HG03432 (cell line): ENCODE measurements at regions not wholly inside any gene's neighbourhood (a gene's known extent, or its start where the extent isn't known, plus 50 kb on each side); places are given as distances from the start of the nearest gene placed in this dataset.

Experiments used
- ATAC-seq: cut with Tn5 transposase; IDR thresholded peaks from one replicate; pipeline ENCODE4 v1.9.1; 2021; ENCODE audit warnings: mild to moderate bottlenecking, moderate library complexity; ENCODE audit not compliant: unreplicated experiment

GRCh38 chr9:79883073-79883645 is 311.4 kb downstream of the TLE4 start:
- ATAC-seq: peak; percentile 60

- ATAC-seq: peak; percentile 65
Measured at GRCh38 chr9:79880626-79881025, 308.9 kb downstream of the TLE4 start.

- ATAC-seq: peak; percentile 64
Measured at GRCh38 chr9:79877943-79878602, 306.3 kb downstream of the TLE4 start.

GRCh38 chr9:79868567-79869189 is 296.9 kb downstream of the TLE4 start:
- ATAC-seq: no peak

DNA sequence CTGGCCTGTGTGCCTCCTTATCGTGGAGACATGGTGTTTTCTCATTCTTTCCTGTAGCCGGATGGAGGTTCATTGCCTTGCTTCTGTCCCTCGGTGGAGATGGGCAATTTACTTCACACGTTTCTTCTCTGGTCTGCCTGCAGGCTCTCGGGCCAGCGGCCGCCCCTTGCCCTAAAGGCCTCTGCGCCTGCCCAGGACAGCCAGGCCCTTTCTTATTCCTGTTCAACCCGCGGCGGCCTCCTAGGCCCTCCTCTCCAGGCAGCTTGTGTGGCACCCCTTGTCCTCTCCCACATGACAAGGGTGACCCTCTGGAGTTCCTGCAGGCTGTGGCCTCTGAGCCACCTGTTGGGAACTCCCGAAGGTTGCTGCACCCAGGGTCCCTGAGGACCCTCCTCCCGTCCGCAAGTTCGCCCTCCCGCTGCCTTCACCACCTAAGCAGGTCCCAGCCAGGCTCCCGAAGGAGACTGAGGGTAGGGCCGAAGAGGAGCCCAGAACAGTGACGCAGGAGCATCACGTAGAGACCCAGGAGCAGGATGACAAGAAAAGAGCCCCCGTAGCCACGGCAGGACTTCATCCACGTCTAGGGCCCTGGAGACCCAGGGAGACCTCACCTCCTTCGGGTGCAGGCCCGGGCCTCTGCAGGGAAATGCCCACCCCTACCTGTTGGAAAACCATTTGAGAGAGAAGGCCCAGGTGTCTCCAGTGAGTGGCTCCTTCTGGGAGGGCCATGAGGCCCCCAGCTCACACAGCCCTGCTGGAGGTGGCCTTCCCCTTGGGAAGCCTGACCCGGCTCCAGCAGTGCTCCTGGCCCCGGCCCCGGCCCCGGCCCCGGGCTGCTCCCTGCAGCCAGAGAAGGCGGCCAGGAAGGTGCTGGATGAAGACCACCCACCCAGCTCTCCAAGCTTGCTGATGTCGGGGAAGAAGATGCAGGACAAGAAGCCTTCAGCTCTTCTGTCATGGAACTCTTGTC is 291.4 kb downstream of the TLE4 start:
- ATAC-seq: no peak

- ATAC-seq: peak; percentile 72
Measured at GRCh38 chr9:79858508-79858907, 286.7 kb downstream of the TLE4 start.

GRCh38 chr9:79857188-79857587 is 285.4 kb downstream of the TLE4 start:
- no peak for ATAC-seq

GRCh38 chr9:79847074-79847473 is 275.3 kb downstream of the TLE4 start:
- ATAC-seq: no peak

GRCh38 chr9:79829566-79830302 is 258.0 kb downstream of the TLE4 start:
- ATAC-seq: no peak

GRCh38 chr9:79824265-79824664 is 252.5 kb downstream of the TLE4 start:
- peak; percentile 97 for ATAC-seq

DNA sequence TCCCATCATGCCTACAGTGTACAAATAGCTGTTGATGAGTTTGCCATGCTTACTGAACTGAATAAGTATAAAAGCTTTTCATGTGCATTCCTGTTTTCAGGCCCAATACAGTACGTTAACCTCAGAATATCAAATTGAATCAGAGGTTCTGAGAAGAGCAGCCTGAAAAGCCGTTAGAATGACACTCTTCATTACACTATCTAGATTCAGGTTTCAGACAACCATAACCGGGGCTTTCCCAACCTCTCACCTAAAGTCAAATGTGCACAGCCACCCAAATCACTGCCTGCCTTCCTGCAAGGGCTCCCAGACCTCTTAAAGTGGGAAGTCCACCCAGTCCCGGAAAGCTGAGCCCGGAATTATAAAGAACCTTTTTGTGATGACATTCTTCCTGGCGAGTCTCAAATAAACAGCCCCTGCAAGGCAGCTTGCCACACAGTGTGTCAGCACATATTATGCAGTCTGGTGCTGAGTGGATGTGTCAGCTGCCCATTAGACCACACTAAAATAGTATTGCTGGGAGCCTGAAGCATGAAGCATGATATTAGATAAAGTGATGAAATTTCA is 245.8 kb downstream of the TLE4 start:
- ATAC-seq: peak; percentile 94

DNA sequence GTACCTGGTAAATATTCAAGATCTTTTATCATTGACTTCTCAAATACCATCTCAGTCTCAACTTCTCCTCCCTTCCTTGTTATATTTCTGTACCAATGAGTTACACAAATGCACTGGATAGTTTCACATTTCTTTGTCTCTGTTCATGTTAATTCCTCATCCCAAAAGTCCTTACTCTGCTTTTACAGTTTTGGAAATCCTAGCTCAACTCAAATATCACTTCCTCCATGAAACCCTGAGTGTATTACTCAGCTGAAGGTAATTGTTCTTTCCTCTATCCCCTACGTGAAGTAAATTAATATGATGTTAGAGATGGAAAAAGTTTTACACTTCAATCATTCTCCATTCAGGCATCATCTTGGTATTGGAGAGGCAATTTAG is 241.5 kb downstream of the TLE4 start:
- no peak for ATAC-seq

DNA sequence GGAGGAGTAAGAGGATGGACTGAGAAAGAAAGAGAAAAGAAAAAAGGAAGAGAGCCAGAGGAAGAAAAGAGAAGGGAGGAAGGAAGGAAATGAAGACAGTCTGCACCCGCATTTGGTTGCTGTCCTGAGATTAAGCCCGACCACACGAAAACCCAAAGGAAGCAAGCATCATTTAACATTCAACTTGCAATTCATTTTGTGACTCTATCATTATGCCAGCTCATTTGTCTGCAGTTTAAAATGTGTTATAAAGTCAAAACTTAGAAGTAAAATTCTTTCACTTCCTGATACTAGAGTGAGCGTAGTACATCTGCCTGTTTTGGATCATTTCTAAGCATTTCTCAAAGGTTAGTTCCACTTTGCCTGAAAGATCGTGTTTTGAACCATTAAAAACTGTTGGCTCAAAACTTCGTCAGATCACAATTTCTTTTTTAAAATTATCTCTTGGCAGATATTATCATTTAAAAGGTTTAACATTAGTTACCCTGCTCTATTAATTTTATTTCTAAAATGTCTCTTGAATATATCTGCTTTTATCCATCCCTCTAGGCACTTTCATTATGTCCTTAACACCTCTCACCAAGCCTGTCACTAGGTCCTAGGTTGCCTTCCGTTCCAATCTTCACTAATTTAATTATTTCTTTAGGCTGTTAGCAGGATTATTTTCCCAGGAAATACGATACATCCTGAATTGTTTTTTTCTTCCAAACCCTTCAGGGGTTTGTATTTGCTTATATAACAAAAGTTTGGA is 240.9 kb downstream of the TLE4 start:
- peak; percentile 76 for ATAC-seq

DNA sequence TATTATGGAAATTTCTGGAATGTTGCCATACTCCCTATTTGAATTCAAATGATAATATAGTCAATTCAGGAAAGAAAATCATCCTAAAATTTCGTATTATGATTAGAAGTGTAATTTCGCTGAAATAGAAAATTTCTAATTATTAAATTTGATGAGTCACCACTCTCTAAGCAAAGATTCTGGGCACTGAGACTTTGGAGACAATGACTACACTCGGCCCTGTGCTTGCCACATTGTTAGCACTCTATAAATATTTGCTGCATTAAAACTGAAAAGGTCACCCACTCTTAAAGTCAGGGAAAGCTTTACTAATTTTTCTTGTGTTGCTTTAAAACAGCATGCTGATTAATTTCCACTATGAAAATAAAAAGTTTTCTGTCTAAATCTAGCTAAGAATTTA is 240.3 kb downstream of the TLE4 start:
- ATAC-seq: peak; percentile 27

- no peak for ATAC-seq
Measured at GRCh38 chr9:79809931-79810330, 238.2 kb downstream of the TLE4 start.

- no peak for ATAC-seq
Measured at GRCh38 chr9:79809316-79809876, 237.6 kb downstream of the TLE4 start.

DNA sequence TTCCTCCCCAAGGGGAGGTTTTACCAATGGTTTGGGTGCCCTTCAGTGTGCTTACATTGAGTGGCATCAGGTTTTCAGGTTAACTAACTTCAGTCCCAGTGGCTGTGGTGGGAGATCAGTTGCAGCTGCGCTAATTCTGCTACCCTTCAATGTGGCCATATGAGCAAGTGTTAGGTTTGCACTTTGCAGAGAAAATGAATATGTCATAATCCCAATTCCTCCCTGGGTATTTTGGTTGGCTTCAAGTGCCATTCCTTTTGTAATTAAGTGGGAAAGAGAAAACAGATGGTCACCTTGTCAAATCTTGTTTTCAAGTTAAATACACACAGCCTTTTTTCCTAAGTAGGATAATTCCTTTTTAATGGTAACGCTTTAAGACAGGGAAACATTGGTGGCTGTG is 236.2 kb downstream of the TLE4 start:
- ATAC-seq: no peak

- ATAC-seq: no peak
Measured at GRCh38 chr9:79806086-79806485, 234.3 kb downstream of the TLE4 start.

DNA sequence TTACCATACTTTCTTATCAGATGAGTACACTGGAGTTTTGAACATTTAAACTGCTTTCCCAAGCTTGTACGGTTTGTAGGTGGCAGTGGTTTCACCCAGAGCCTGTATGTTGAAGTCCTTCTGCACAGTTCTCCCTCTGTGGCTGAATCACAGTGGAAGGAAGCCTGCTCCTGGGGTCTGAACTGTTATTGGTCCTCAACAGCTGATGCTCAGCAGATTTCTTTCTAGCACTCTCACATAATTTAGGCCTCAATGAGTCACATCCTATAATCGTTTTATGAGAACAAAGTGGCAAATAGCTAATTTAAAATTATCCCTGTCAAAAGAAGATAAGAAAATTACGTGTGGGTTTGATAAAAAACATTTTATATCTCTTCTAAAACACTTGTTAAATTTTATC is 229.7 kb downstream of the TLE4 start:
- ATAC-seq: no peak
